ENCODE measurements at regions not wholly inside any gene's neighbourhood (a gene's known extent, or its start where the extent isn't known, plus 50 kb on each side); places are given as distances from the start of the nearest gene placed in this dataset.

- DNase-seq = no peak
Observed at GRCh38 chr22:48179571-48180546, 1417.4 kb downstream of the TBC1D22A start.

GRCh38 chr22:48178536-48178935 is 1416.1 kb downstream of the TBC1D22A start:
- DNase-seq = no peak

GRCh38 chr22:48177631-48178030 is 1415.2 kb downstream of the TBC1D22A start:
- no peak for DNase-seq

GRCh38 chr22:48175721-48176120 is 1413.3 kb downstream of the TBC1D22A start:
- no peak for DNase-seq

GRCh38 chr22:48173773-48174160 is 1411.3 kb downstream of the TBC1D22A start:
- no peak for DNase-seq

- no peak for DNase-seq
Observed at GRCh38 chr22:48173061-48173772, 1410.8 kb downstream of the TBC1D22A start.

GRCh38 chr22:48171271-48171691 is 1408.8 kb downstream of the TBC1D22A start:
- DNase-seq = no peak

GRCh38 chr22:48169227-48169626 is 1406.8 kb downstream of the TBC1D22A start:
- no peak for DNase-seq

GRCh38 chr22:48167238-48167637 is 1404.8 kb downstream of the TBC1D22A start:
- peak; percentile 31 for DNase-seq

- DNase-seq = no peak
Observed at GRCh38 chr22:48161298-48161697, 1398.8 kb downstream of the TBC1D22A start.

GRCh38 chr22:48157676-48158075 is 1395.2 kb downstream of the TBC1D22A start:
- DNase-seq = no peak

GRCh38 chr22:48156603-48157355 is 1394.3 kb downstream of the TBC1D22A start:
- no peak for DNase-seq

- no peak for DNase-seq
Observed at GRCh38 chr22:48155446-48155845, 1393.0 kb downstream of the TBC1D22A start.

- no peak for DNase-seq
Observed at GRCh38 chr22:48154943-48155240, 1392.4 kb downstream of the TBC1D22A start.

- DNase-seq = no peak
Observed at GRCh38 chr22:48154169-48154942, 1391.9 kb downstream of the TBC1D22A start.

- DNase-seq = no peak
Observed at GRCh38 chr22:48153726-48154125, 1391.3 kb downstream of the TBC1D22A start.

GRCh38 chr22:48152916-48153315 is 1390.5 kb downstream of the TBC1D22A start:
- no peak for DNase-seq

- no peak for DNase-seq
Observed at GRCh38 chr22:48152164-48152775, 1389.8 kb downstream of the TBC1D22A start.

- DNase-seq = no peak
Observed at GRCh38 chr22:48151641-48152040, 1389.2 kb downstream of the TBC1D22A start.

- DNase-seq = no peak
Observed at GRCh38 chr22:48147831-48148230, 1385.4 kb downstream of the TBC1D22A start.

GRCh38 chr22:48147404-48147803 is 1385.0 kb downstream of the TBC1D22A start:
- DNase-seq = no peak

GRCh38 chr22:48146426-48146825 is 1384.0 kb downstream of the TBC1D22A start:
- DNase-seq = no peak

All from hematopoietic multipotent progenitor cell treated with erythropoietin and hydrocortisone succinate and interleukin-3 and kit ligand, for 6 days (in vitro differentiated cells).